ENCODE measurements at regions not wholly inside any gene's neighbourhood (a gene's known extent, or its start where the extent isn't known, plus 50 kb on each side); places are given as distances from the start of the nearest gene placed in this dataset.

DNA sequence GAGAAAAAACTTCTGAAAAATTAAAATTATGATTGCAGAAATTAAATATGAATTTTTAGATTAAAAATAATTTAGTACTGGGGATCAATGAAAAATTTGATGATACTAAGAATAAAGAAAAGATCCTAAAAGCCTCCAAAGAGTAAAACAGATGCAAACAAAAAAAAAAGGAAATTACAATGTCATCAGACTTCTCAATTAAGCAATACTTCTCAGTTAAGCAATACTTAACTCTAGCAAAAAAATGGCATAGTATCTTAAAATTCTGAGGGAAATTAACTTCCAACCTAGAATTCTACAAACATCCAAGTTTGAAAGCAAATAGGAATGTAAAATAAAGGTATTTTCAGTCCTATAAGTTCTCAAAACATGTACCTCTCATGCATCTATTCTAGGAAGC lies 141.2 kb upstream of the INTU start:
- TF ChIP-seq, protein P1, sequence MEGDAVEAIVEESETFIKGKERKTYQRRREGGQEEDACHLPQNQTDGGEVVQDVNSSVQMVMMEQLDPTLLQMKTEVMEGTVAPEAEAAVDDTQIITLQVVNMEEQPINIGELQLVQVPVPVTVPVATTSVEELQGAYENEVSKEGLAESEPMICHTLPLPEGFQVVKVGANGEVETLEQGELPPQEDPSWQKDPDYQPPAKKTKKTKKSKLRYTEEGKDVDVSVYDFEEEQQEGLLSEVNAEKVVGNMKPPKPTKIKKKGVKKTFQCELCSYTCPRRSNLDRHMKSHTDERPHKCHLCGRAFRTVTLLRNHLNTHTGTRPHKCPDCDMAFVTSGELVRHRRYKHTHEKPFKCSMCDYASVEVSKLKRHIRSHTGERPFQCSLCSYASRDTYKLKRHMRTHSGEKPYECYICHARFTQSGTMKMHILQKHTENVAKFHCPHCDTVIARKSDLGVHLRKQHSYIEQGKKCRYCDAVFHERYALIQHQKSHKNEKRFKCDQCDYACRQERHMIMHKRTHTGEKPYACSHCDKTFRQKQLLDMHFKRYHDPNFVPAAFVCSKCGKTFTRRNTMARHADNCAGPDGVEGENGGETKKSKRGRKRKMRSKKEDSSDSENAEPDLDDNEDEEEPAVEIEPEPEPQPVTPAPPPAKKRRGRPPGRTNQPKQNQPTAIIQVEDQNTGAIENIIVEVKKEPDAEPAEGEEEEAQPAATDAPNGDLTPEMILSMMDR (IDR thresholded peaks at IDR 0.05), result no peak
- TF ChIP-seq POLR2AphosphoS5 (IDR thresholded peaks at IDR 0.05; ENCODE audit: insufficient read depth in 1 of 2, low read depth in 1 of 2) (no peak), POLR2A (IDR thresholded peaks at IDR 0.05) (no peak)
